ENCODE measurements at regions not wholly inside any gene's neighbourhood (a gene's known extent, or its start where the extent isn't known, plus 50 kb on each side); places are given as distances from the start of the nearest gene placed in this dataset.

DNA sequence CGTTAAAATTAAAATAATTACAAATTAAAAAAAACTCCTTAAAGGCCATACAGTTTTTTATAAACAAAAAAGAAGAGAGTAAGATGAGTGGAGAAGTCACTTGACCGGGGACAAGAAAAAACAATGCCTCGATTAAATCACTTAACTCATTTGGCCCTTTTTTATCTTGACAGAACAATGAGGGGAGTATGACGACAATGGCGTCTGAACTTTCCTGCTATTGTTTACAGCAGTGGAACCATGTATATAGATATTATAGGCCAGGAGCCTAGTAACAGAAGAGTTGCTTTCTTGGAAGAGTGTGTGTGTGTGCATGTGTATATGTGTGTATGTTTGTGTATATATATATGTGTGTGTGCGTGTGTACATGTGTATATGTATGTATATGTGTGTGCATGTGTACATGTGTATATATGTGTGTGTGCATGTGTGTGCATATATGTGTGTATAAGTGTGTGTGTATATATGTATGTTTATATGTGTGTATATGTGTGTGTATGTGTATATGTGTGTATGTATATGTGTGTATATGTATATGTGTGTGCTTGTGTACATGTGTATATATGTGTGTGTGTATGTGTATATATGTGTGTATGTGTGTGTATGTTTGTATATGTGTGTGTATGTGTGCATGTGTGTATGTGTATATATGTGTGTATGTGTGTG is 153.4 kb upstream of the FAT1 start:
- Mint-ChIP-seq H3K27ac (no peak overlapping the region), H3K27me3 (no peaks in the 10 kb centered on the region), H3K4me3 (no peak overlapping the region), H3K36me3 (no peaks in the 10 kb centered on the region), H3K9me3 (peaks cover 2% of the 10 kb centered on the region), H3K4me1 (no peaks in the 10 kb centered on the region)
- DNase-seq (ENCODE audit: low spot score in 2 of 2) (no peak), ATAC-seq (ENCODE audit: low read depth) (no peak)

DNA sequence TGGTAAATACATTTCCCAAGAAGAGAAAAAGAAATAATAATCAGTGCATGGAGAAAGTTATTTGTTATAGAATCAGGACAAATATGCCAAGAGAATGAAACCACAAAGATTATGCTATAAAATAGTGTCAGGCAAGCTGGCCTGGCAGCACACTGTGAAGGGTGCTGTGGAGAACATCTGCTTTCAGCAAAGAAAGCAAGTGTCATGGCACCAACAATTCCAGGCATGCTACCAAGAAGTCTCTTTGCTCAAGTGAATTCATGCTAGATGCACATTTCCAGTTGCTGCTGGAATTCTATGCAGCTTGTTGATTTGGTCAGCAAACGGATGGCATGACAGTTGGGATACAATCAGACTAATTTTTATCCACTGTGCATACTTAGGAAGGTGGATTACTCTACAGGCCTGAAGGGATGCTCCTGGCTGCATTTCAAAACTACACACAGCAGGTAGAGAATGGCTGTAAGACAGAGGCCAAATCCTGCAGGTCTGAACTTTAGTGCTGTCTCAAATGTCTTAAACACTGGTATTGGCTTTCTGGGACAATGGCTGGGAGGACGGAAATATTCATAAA is 154.6 kb upstream of the FAT1 start:
- Mint-ChIP-seq H3K4me3 (no peak overlapping the region), H3K36me3 (no peaks in the 10 kb centered on the region), H3K27ac (no peak overlapping the region)

DNA sequence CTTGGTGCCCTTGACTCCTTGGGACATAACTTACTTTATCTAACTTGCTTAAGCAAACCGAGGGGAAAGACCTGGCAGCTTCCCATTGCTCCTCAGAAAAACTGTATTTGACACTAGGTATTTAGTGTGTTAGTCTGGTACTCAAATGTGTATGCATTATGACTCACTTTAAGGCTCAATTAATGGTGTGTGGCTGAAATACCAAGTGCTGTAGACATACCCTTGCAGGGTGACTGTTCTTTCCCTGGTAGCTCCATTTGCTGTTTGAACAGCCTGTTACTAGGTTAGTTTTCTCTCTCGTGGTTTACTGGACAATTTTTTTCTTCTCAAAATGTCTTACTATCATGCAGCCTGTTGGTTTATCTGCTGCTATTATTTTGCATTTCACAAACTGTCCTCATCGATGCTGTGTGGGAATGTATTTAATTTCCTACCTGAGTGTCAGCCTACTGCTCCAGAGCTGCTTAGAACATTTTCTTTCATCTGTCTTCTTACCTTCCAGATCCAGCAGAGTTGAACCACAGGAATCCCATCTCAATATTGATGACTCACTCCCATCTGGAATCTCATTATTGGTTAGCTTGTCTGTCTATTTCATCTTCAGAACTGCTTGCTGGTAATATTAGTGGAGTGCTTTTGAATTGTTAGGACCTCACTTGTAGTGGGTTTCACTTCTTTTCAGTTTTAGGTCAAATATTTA is 158.0 kb upstream of the FAT1 start:
- DNase-seq (ENCODE audit: low spot score in 2 of 2): no peak

More for the DNA sequence above, 154.6 kb upstream of the FAT1 start:
- ATAC-seq (ENCODE audit: low read depth) (no peak), DNase-seq (ENCODE audit: low spot score in 2 of 2) (no peak)
- H3K4me1 Mint-ChIP-seq: no peaks in the 10 kb centered on the region
- peaks cover 2% of the 10 kb centered on the region for H3K9me3 Mint-ChIP-seq
- H3K27me3 Mint-ChIP-seq: no peaks in the 10 kb centered on the region

DNA sequence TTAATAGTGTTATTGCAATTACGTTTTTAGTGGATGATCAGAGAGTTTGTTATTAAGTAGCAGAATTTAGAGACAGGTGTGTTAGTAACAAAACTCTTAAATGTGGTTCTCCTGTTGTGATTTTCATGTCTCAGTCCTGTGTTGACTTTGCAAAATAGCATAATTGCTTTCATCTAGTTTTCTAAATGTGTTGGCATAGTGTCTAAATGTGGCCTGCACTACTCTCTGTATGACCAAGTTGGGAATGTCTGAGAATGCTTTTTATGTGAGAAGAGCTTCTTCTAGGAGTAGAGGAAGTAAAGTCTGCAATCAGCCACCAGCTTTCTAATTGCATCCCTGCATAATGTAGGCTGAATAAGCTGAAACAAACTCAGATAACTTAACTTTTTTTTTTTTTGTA is 158.6 kb upstream of the FAT1 start:
- no peak overlapping the region for H3K27ac Mint-ChIP-seq
- no peak overlapping the region for H3K4me3 Mint-ChIP-seq
- no peaks in the 10 kb centered on the region for H3K36me3 Mint-ChIP-seq

More for the DNA sequence above, 158.0 kb upstream of the FAT1 start:
- Mint-ChIP-seq H3K4me3 (no peak overlapping the region), H3K27ac (no peak overlapping the region), H3K36me3 (no peaks in the 10 kb centered on the region), H3K9me3 (peaks cover 2% of the 10 kb centered on the region), H3K27me3 (no peaks in the 10 kb centered on the region), H3K4me1 (no peaks in the 10 kb centered on the region)
- ATAC-seq (ENCODE audit: low read depth): no peak

DNA sequence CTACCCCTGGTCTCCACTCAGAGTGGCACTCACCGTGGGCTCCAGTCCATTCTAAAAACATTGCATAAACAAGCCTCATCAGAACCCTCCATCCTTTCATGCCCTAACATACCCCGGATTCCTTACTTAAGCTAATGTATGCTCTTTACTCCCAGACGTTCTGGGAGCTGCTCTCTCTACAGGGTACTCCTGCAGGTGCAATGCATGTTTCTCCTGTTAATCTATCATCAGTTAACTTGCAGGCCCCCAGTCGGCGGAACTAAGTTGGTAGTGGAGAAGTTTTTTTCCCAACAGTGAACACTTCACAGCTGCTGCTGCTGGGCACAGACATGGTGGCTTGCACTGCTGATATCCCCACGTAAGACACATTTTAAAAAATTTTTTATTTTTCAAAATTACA is 161.6 kb upstream of the FAT1 start:
- DNase-seq (ENCODE audit: low spot score in 2 of 2) (no peak), ATAC-seq (ENCODE audit: low read depth) (no peak)
- H3K27ac Mint-ChIP-seq: no peak overlapping the region
- no peaks in the 10 kb centered on the region for H3K4me1 Mint-ChIP-seq
- peaks cover 5% of the 10 kb centered on the region for H3K9me3 Mint-ChIP-seq
- H3K36me3 Mint-ChIP-seq: no peaks in the 10 kb centered on the region
- no peaks in the 10 kb centered on the region for H3K27me3 Mint-ChIP-seq
- H3K4me3 Mint-ChIP-seq: no peak overlapping the region

More for the DNA sequence above, 158.6 kb upstream of the FAT1 start:
- no peaks in the 10 kb centered on the region for H3K4me1 Mint-ChIP-seq
- no peaks in the 10 kb centered on the region for H3K27me3 Mint-ChIP-seq
- ATAC-seq (ENCODE audit: low read depth) (no peak), DNase-seq (ENCODE audit: low spot score in 2 of 2) (no peak)
- H3K9me3 Mint-ChIP-seq: peaks cover 2% of the 10 kb centered on the region

DNA sequence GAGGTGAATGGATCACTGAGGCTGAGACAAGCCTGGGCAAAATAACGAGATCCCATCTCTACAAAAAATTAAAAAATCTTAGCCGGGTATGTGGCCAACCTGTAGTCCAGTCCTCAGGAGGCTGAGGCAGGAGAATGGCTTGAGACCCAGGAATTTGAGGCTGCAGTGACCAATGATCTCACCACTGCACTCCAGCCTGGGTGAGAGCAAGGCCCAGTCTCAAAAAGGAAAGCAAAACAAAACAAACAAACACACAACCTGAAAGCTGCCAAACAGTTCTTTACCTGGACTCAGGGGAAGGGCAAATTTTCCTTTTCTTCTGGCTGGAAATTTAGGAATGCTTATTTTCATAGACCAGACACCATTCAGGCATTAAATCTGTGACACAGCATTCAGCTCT is 163.1 kb upstream of the FAT1 start:
- Mint-ChIP-seq H3K4me1 (no peaks in the 10 kb centered on the region), H3K9me3 (peaks cover 6% of the 10 kb centered on the region)
- ATAC-seq (ENCODE audit: low read depth): no peak

DNA sequence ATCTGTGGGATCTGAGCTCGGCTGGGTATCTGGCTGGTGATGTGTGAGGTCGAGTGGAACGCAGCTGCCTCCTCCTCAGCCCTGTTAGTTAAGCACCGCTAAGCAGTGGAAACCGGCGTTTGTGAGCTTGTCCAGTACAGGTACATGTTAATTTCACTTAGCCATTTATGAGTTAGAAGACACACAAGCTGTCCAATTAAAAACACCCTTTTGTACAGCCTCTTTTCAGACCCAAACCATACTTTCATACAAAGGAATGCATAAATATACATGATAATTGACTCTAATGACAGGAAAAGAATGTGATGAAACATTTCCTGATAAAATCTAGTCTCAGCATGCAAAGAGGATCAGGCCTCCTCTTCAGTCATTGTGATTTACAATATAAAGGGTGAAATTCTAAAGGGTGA is 163.6 kb upstream of the FAT1 start:
- no peaks in the 10 kb centered on the region for H3K27me3 Mint-ChIP-seq
- H3K4me1 Mint-ChIP-seq: no peaks in the 10 kb centered on the region
- no peak overlapping the region for H3K4me3 Mint-ChIP-seq
- no peak overlapping the region for H3K27ac Mint-ChIP-seq
- ATAC-seq (ENCODE audit: low read depth): no peak
- no peak for DNase-seq (ENCODE audit: low spot score in 2 of 2)
- H3K9me3 Mint-ChIP-seq: peaks cover 6% of the 10 kb centered on the region
- no peaks in the 10 kb centered on the region for H3K36me3 Mint-ChIP-seq

More for the DNA sequence above, 163.1 kb upstream of the FAT1 start:
- H3K27me3 Mint-ChIP-seq: no peaks in the 10 kb centered on the region
- no peak overlapping the region for H3K4me3 Mint-ChIP-seq
- H3K27ac Mint-ChIP-seq: no peak overlapping the region
- no peak for DNase-seq (ENCODE audit: low spot score in 2 of 2)
- no peaks in the 10 kb centered on the region for H3K36me3 Mint-ChIP-seq

DNA sequence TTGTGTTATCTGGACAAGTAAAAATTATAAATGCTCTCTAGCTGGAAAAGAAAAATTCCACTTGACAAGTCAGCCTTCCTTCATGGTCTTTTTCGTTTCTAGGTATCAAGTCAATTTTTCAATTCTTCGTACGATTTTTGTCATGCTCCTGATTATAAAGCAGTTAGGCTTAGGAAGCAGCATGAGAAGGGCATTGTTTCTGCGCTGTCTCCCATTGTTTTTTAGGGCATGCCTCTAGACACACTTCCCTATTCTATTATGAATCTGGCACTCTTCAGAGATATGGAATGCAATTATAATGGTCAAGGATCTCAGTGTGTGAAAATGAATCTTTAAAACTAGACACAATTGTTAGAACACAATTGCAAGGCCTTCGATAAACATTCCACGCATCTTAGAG is 164.1 kb upstream of the FAT1 start:
- Mint-ChIP-seq H3K36me3 (no peaks in the 10 kb centered on the region), H3K9me3 (peaks cover 6% of the 10 kb centered on the region), H3K4me1 (no peaks in the 10 kb centered on the region), H3K27me3 (no peaks in the 10 kb centered on the region), H3K4me3 (no peak overlapping the region), H3K27ac (no peak overlapping the region)
- ATAC-seq (ENCODE audit: low read depth) (no peak), DNase-seq (ENCODE audit: low spot score in 2 of 2) (no peak)

DNA sequence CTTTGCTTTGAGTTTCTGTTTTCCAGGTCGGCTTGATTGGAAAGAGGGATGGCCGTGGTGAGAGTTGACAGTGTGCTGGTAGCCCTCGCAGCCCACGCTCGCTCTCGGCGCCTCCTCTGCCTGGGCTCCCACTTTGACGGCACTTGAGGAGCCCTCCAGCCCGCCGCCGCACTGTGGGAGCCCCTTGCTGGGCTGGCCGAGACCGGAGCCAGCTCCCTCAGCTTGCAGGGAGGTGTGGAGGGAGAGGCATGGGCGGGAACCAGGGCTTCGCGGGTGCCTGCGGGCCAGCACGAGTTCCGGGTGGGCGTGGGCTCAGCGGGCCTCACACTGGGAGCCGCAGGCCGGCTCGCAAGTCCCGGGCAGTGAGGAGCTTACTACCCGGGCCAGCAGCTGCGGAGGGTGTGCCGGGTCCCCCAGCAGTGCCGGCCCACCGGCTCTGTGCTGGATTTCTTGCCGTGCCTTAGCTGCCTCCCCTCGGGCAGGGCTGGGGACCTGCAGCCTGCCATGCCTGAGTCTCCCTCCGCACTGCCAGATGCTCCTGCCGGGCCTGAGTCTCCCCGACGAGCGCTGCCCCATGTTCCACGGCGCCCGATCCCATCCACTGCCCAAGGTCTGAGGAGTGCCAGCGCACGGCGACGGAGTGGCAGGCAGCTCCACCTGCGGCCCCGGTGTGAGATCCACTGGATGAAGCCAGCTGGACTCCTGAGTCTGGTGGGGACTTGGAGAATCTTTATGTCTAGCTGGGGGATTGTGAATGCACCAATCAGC is 166.4 kb upstream of the FAT1 start:
- Mint-ChIP-seq H3K9me3 (peaks cover 10% of the 10 kb centered on the region), H3K27ac (no peak overlapping the region), H3K36me3 (no peaks in the 10 kb centered on the region), H3K4me3 (no peak overlapping the region), H3K27me3 (no peaks in the 10 kb centered on the region), H3K4me1 (no peaks in the 10 kb centered on the region)
- no peak for DNase-seq (ENCODE audit: low spot score in 2 of 2)
- no peak for ATAC-seq (ENCODE audit: low read depth)

DNA sequence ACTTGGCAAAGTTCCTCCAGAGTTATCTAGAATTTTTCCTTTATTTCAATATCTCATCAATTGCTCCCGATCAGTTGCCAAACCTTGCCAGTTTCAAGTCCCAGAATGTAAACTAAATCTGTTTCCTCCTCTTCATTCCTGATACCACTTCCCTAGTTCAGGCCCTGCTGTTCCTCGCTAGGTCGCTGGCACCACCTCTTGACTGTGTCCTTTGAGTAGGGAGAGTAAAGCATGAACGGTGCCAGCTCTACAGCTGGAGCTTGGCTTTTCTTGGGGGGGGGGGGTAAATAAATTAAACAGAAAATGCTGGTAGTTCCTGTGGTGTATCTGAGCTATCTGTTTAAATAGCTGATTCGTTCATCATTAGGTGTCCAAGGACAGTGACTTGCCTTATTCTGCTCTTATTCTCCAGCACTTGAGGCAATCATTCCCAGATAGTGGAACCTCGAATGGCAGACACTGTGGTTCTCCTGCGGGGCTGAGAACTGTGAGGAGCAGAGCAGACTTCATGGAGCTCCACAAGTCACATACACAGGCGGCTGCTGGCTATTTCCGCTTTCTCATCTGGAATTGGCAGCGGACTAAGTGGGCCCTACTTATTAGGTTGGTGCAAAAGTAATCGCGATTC is 168.3 kb upstream of the FAT1 start:
- Mint-ChIP-seq H3K27ac (no peak overlapping the region), H3K27me3 (no peaks in the 10 kb centered on the region), H3K4me3 (no peak overlapping the region), H3K4me1 (no peaks in the 10 kb centered on the region), H3K36me3 (no peaks in the 10 kb centered on the region), H3K9me3 (peaks cover 10% of the 10 kb centered on the region)
- no peak for DNase-seq (ENCODE audit: low spot score in 2 of 2)
- ATAC-seq (ENCODE audit: low read depth): no peak

DNA sequence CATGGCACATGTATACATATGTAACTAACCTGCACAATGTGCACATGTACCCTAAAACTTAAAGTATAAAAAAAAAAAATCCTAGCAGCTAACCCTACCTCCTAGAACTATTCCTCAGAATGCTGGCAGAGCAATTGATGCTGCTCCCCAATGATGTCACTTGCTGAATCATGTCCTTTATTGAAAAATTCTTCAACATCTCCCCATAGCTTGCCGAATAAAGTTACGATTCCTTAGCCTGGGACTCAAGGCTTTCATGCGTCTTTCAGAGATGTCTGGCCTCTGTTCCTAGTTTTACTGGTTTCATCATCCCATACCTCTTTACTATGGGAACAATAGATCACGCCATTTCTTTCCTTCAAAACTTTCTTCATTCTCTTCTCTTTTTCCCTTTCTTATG is 174.7 kb upstream of the FAT1 start:
- H3K4me3 Mint-ChIP-seq: no peak overlapping the region
- no peak for ATAC-seq (ENCODE audit: low read depth)

DNA sequence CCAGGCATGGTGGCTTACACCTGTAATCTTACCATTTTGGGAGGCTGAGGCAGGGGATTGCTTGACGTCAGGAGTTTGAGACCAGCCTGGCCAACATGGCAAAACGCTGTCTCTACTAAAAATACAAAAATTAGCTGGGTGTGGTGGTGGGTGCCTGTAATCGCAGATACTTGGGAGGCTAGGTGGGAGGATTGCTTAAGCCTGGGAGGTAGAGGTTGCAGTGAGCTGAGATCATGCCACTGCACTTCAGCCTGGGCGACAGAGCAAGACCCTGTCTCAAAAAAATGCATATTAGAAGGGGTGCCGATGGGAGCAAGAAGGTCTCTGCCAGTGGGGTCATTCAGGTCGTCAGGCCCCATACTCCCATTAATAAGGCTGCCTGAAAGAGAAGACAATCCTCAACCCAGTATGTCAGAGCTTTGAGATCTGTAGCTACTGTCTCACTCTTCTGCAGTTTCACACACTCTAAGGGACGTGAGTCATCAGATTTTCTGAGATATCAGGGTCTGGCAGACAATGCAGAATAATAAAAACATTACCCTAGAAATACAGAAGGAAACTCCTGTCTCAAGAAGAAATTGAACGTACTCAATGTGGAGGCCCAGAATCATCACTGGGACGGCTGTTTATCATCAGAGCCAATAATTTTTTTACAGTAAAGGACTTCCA is 176.7 kb upstream of the FAT1 start:
- H3K4me1 Mint-ChIP-seq: no peaks in the 10 kb centered on the region
- H3K36me3 Mint-ChIP-seq: no peaks in the 10 kb centered on the region
- H3K4me3 Mint-ChIP-seq: no peak overlapping the region
- no peaks in the 10 kb centered on the region for H3K27me3 Mint-ChIP-seq
- peaks cover 8% of the 10 kb centered on the region for H3K9me3 Mint-ChIP-seq
- H3K27ac Mint-ChIP-seq: no peak overlapping the region
- DNase-seq (ENCODE audit: low spot score in 2 of 2) (no peak), ATAC-seq (ENCODE audit: low read depth) (no peak)

More for the DNA sequence above, 174.7 kb upstream of the FAT1 start:
- DNase-seq (ENCODE audit: low spot score in 2 of 2): no peak
- H3K36me3 Mint-ChIP-seq: no peaks in the 10 kb centered on the region
- no peaks in the 10 kb centered on the region for H3K4me1 Mint-ChIP-seq
- H3K9me3 Mint-ChIP-seq: peaks cover 7% of the 10 kb centered on the region
- no peak overlapping the region for H3K27ac Mint-ChIP-seq
- no peaks in the 10 kb centered on the region for H3K27me3 Mint-ChIP-seq

DNA sequence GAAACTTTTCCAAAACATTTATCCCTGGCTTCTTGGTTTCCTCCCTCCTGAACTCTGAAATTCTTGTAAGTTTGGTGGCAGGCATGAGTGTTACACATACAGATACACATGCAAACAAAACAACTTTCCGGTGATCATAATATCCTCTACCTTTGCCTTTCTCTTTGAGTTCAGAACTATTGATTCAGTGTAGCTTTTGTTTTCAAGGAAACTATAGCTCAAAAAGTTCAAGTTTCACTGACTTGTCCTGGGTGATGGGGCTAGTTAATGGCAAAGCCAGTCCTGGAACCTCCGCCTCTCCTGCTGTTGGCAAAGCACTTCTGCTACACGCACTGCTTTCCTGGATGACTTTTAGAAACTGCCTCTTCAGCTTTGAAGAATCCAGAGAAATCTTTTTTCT is 177.3 kb upstream of the FAT1 start:
- peaks cover 8% of the 10 kb centered on the region for H3K9me3 Mint-ChIP-seq
- no peaks in the 10 kb centered on the region for H3K27me3 Mint-ChIP-seq
- DNase-seq (ENCODE audit: low spot score in 2 of 2): no peak
- H3K4me3 Mint-ChIP-seq: no peak overlapping the region
- H3K4me1 Mint-ChIP-seq: no peaks in the 10 kb centered on the region
- H3K36me3 Mint-ChIP-seq: no peaks in the 10 kb centered on the region
- no peak overlapping the region for H3K27ac Mint-ChIP-seq
- ATAC-seq (ENCODE audit: low read depth): no peak

All from memory B cell (primary cell).